OCI-LY3 (cell line): ENCODE measurements at regions not wholly inside any gene's neighbourhood (a gene's known extent, or its start where the extent isn't known, plus 50 kb on each side); places are given as distances from the start of the nearest gene placed in this dataset.
A peak's percentile ranks its signal among the peaks of the same experiment; 100 is the strongest.

ENCODE experiments used
- H2AFZ ChIP-seq: fragments of 200-600, 300-600 bp; shearing (Covaris generic); 2 replicates; pipeline ENCODE4 v1.6.0; 2014; ENCODE audit warnings: antibody characterized with exemption, low read depth, low read length
- H3K27ac ChIP-seq: fragments of 200-600, 300-600 bp; sonication (generic); 2 replicates; pipeline ENCODE4 v1.5.1; 2014; ENCODE audit warnings: mild to moderate bottlenecking, low read length, moderate library complexity, mixed read lengths
- H3K27me3 ChIP-seq: fragments of 200-600, 300-600 bp; sonication (generic); 2 replicates; pipeline ENCODE4 v1.6.1; 2014; ENCODE audit warnings: low read depth, low read length, mixed read lengths
- H3K36me3 ChIP-seq: fragments of 200-600, 300-600 bp; sonication (generic); replicated peaks from 2 replicates; pipeline ENCODE3; 2014; ENCODE audit warnings: low read depth, low read length, mixed read lengths
- H3K4me1 ChIP-seq: fragments of 300-600, 200-600 bp; sonication (generic); 2 replicates; pipeline ENCODE4 v1.6.1; 2014; ENCODE audit warnings: low read length, mixed read lengths
- H3K4me2 ChIP-seq: fragments of 200-600, 300-600 bp; sonication (generic); 2 replicates; pipeline ENCODE4 v1.6.1; 2014; ENCODE audit warnings: low read length, mixed read lengths
- H3K4me3 ChIP-seq: fragments of 300-600, 200-600 bp; sonication (generic); 2 replicates; pipeline ENCODE4 v1.5.1; 2014; ENCODE audit warnings: antibody characterized with exemption, mild to moderate bottlenecking, low read length, moderate library complexity
- H3K79me2 ChIP-seq: fragments of 300-600, 200-600 bp; shearing (Covaris generic); 2 replicates; pipeline ENCODE4 v1.6.1; 2014; ENCODE audit warnings: mild to moderate bottlenecking, low read length, mixed read lengths
- H3K9ac ChIP-seq: fragments of 300-600, 200-600 bp; shearing (Covaris generic); 2 replicates; pipeline ENCODE4 v1.6.0; 2014; ENCODE audit warnings: mild to moderate bottlenecking, low read length, moderate library complexity
- H3K9me3 ChIP-seq: fragments of 200-600, 300-600 bp; shearing (Covaris generic); 2 replicates; pipeline ENCODE4 v1.6.1; 2014; ENCODE audit warnings: low read length, mixed read lengths; ENCODE audit not compliant: insufficient read depth
- H4K20me1 ChIP-seq: fragments of 200-600, 300-600 bp; sonication (generic); 2 replicates; pipeline ENCODE4 v1.6.1; 2016; ENCODE audit warnings: low read length, mixed read lengths; ENCODE audit not compliant: insufficient read depth
- CTCF ChIP-seq: fragments of 200-600, 300-600 bp; sonication (generic); IDR thresholded peaks from 2 replicates; pipeline ENCODE4 v1.5.1; 2014; ENCODE audit warnings: antibody characterized with exemption, low read length, low read depth
- EZH2phosphoT487 ChIP-seq: fragments of 200-600 bp; shearing (Covaris generic); IDR thresholded peaks from 2 replicates; pipeline ENCODE4 v1.6.1; 2018; ENCODE audit warnings: antibody characterized with exemption, mixed run types, low read depth

- no peak overlapping the region for H3K4me3 ChIP-seq
- no peaks in the 10 kb centered on the region for H3K27me3 ChIP-seq
- no peak overlapping the region for H2AFZ ChIP-seq
- peaks cover 4% of the 10 kb centered on the region; the same call in 1 of the 2 replicates for H3K4me1 ChIP-seq
- H3K9ac ChIP-seq, result no peak overlapping the region
- H3K27ac ChIP-seq, result no peak overlapping the region
- H3K4me2 ChIP-seq, result no peak overlapping the region
- no peak for TF ChIP-seq EZH2phosphoT487
- no peak for TF ChIP-seq CTCF
- no peaks in the 10 kb centered on the region for H3K9me3 ChIP-seq
- no peaks in the 10 kb centered on the region for H3K36me3 ChIP-seq
- no peaks in the 10 kb centered on the region for H3K79me2 ChIP-seq
- no peaks in the 10 kb centered on the region for H4K20me1 ChIP-seq
Observed at GRCh38 chr18:28793901-28794300, 617.0 kb upstream of the CDH2 start.

- peak overlapping the region; percentile 21; the same call in 1 of the 2 replicates for H3K4me3 ChIP-seq
- no peaks in the 10 kb centered on the region for H3K79me2 ChIP-seq
- TF ChIP-seq CTCF (no peak), EZH2phosphoT487 (no peak)
- H4K20me1 ChIP-seq, result no peaks in the 10 kb centered on the region
- no peak overlapping the region for H2AFZ ChIP-seq
- no peaks in the 10 kb centered on the region for H3K36me3 ChIP-seq
- H3K4me2 ChIP-seq, result peak overlapping the region; percentile 34
- H3K9me3 ChIP-seq, result no peaks in the 10 kb centered on the region
- H3K9ac ChIP-seq, result no peak overlapping the region
- H3K4me1 ChIP-seq, result peaks cover 4% of the 10 kb centered on the region; the same call in 1 of the 2 replicates
- no peak overlapping the region for H3K27ac ChIP-seq
- no peaks in the 10 kb centered on the region for H3K27me3 ChIP-seq
Observed at GRCh38 chr18:28792404-28793086, 615.6 kb upstream of the CDH2 start.

DNA sequence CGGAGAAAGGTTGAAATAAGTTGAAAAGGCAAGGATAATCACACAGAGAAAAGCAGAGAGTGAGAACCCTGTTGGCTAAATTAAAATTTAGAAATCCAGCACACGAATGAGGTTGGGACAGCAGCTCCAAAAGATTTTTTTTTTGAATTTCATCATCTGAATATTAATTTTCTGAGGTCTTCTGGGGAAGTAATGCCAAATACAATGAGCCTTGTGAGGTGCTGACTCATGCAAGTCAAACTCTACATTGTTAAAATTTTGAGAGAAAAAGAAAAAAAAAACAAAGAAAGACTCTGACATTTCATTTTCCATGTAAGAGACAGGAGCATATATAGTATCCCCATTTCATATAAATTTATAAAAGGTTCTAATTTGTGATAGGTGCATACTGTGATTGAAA is 614.2 kb upstream of the CDH2 start:
- Histone ChIP-seq H3K4me2 (no peak overlapping the region), H2AFZ (no peak overlapping the region), H3K27ac (no peak overlapping the region), H3K9ac (no peak overlapping the region), H3K4me3 (no peak overlapping the region), H3K79me2 (no peaks in the 10 kb centered on the region), H3K36me3 (no peaks in the 10 kb centered on the region), H3K9me3 (no peaks in the 10 kb centered on the region), H4K20me1 (no peaks in the 10 kb centered on the region), H3K27me3 (no peaks in the 10 kb centered on the region), H3K4me1 (peaks cover 4% of the 10 kb centered on the region; the same call in 1 of the 2 replicates)
- TF ChIP-seq CTCF, result no peak
- no peak for TF ChIP-seq EZH2phosphoT487

DNA sequence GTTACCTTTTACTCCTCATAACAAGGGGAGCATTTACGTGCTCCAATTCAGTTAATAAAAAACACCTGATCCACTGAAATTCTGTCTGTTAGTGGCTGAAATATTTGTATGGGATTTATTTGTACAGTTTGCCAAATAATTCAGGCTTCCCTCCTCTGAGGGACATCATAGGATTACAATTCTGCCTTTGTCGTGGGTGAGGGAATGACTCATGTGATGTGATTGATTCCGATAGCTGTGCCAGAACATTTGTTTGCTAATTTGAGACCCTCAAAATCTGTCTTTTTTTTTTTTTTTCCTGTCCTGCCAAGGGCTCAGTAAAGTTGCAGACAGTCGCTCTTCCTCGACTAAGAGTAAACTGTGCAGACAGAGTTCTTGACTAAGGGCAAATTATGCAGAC is 612.6 kb upstream of the CDH2 start:
- no peaks in the 10 kb centered on the region for H3K79me2 ChIP-seq
- H3K4me1 ChIP-seq, result peaks cover 7% of the 10 kb centered on the region; the same call in 1 of the 2 replicates
- H3K4me3 ChIP-seq, result no peak overlapping the region
- TF ChIP-seq EZH2phosphoT487 (no peak), CTCF (no peak)
- no peak overlapping the region for H3K4me2 ChIP-seq
- H3K9me3 ChIP-seq, result no peaks in the 10 kb centered on the region
- no peak overlapping the region for H3K27ac ChIP-seq
- H4K20me1 ChIP-seq, result no peaks in the 10 kb centered on the region
- H3K9ac ChIP-seq, result no peak overlapping the region
- H3K27me3 ChIP-seq, result no peaks in the 10 kb centered on the region
- H2AFZ ChIP-seq, result no peak overlapping the region
- H3K36me3 ChIP-seq, result no peaks in the 10 kb centered on the region
